GM21447 (cell line): ENCODE measurements at regions not wholly inside any gene's neighbourhood (a gene's known extent, or its start where the extent isn't known, plus 50 kb on each side); places are given as distances from the start of the nearest gene placed in this dataset.
"Not testable (repeated sequence)": the region's sequence is repeated elsewhere in the genome, so short reads cannot be mapped to it uniquely, and the experiment has no call there.

Experiments used
- ATAC-seq: cut with Tn5 transposase; IDR thresholded peaks from one replicate; pipeline ENCODE4 v1.9.1; 2021; ENCODE audit not compliant: unreplicated experiment

DNA sequence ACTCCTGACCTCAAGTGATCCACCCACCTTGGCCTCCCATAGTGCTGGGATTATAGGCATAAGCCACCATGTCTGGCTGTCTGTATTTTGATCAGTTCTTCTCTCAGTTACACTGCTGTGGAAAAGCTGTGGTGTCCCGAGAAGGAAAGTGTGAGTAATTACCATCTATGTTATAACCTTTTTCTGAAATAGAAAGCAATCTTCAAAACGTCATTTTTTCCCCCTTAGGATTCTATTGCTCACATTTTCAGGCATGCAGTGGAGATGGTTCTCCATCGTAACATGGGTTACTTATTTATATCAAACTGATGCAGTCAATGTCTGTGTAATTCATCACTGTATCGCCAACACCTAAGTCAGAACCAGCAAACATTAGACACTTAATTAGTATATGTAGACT is 103.5 kb upstream of the FAM3C start:
- ATAC-seq = no peak

DNA sequence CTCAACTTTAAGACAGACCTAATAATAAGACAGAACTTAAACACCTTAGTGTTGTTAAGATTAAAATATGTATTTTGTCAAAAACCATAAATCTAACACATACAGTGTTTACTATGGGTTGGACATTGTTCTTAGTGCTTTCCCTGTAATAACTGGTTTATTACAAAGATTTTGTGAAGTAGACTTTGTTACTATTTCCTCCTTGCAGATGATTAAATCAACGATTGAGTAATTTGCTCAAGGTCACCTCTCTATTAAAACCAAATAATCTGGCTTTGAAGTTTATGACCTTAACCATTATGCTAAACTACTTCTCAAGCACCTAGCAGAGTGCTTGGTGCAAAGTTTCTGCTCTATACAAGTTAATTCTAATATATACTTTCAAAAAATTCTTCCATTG is 102.7 kb upstream of the FAM3C start:
- ATAC-seq = no peak

DNA sequence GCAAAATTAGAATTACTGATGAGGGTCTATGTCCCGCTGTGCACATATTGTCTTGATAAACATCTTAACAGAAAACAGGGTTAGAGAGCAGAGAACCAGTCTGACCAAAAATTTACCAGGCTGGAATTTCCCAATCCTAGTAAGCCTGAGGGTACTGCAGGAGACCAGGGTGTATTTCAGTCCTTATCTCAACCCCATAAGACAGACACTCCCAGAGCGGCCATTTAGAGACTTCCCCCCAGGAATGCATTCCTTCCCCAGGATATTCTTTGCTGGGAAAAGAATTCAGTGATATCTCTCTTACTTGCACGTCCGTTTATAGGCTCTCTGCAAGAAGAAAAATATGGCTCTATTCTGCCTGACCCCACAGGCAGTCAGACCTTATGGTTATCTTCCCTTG is 101.4 kb upstream of the FAM3C start:
- not testable (repeated sequence) for ATAC-seq

DNA sequence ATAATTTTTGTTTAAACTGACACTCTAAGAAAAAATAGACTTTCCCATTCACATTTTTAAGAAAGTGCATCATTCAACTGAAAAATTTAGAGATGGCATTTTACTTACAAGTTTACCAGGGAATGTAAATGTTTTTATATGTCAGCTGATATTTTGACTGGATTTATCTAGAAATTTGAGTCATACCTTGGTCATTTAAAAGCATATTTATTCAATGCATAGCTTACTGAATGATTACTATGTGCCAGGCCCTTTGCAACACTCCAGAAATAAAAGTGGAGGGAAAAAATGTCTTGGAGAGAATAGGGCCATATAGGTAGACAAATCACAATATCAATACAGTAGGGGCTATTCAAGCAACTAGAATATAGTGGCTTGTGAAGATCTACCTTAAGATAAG is 98.4 kb upstream of the FAM3C start:
- no peak for ATAC-seq

DNA sequence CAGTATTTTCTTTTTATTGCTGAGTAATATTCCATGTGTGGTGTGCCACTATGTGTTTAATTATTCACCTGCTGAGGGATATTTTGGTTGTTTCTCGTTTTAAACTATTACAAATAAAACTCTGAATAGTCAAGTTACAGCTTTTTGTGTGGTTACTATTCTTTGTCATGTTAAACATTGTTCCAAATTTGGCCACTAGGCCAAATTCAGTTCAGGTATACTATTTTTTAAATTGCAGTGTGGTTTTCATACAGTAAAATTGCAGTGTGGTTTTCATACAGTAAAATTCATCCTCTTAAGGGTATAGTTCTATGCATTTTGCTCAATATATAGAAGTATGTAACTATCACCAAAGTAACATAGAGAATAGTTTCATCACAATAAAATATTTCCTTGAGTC is 97.4 kb upstream of the FAM3C start:
- no peak for ATAC-seq

DNA sequence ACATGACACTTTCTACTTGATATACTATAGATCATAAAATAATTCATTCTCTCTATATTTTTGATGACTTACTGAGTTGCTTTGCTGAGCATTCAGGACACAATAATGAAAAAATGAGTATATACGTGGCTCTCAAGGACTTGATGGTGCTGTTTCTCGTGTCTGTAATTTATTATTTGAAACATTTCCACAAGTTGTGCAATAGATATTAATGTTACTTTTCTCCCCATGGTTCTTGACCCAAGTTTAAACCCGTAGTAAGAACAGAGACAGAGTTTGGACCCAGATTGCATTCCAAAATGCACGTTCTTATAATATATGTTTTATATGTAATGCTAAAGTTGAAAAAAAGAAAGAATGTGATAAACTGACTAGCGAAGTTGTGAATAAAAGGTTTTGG is 94.2 kb upstream of the FAM3C start:
- ATAC-seq = no peak

DNA sequence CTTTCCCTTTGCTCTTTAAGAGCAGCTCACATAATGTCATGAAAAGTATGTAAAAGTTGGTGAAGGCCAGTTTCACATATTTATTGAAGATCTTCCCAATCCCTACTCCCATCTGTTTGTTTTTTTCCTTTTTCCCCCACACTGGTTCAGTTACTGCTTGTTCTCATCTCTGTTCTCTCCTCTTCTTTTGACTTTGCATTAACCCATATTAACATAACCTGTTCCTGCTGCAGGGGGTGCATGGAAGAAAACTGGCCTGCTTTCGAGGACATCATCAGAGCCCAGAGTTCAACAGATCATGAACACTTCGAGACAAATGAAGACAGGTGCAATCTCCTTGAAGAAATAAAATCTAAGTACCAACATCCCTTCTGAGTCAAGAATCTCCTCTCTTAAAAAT is 93.3 kb upstream of the FAM3C start:
- no peak for ATAC-seq

DNA sequence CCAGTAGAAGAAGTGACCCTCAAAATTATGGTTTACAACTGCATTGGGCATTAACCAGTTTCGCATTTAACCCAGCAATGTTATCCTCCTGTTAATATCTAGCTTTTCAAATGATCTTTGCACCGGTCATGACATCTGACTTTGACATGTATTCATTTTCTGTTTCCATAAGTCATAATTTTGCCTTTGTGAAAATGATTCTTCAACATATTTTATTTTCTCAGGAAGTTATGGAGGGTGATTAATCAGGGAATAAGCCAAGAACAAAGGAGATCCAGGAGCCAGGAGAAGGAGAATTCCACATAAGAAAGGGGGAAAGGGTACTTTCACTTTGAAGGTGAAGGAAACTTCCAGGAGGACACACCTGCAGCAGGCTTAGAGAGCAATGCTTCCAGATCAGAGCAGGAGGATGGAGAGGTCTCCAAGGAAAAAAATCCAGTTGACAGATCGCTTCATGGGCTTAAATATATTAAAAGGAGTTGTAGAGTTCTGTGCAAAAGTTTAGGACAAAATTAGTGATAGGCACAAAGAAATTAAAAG is 92.1 kb upstream of the FAM3C start:
- no peak for ATAC-seq

DNA sequence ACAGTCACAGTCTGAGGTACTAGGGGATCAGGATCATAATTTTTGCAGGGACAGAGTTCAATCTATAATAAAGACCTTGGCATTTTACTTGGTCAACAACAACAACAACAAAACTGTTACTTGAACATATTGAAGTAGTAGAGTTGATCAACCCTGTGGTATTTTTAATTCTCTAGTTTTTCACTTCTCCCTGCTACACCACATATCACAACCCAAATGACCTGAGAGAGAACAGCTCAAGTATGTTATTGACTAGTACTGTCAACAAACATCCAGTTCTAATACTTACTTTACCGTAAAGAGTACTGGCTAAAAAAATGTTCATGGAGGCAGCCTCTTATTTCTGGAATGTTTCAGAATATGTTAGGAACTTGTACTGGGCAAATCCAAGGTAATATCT is 90.5 kb upstream of the FAM3C start:
- no peak for ATAC-seq

DNA sequence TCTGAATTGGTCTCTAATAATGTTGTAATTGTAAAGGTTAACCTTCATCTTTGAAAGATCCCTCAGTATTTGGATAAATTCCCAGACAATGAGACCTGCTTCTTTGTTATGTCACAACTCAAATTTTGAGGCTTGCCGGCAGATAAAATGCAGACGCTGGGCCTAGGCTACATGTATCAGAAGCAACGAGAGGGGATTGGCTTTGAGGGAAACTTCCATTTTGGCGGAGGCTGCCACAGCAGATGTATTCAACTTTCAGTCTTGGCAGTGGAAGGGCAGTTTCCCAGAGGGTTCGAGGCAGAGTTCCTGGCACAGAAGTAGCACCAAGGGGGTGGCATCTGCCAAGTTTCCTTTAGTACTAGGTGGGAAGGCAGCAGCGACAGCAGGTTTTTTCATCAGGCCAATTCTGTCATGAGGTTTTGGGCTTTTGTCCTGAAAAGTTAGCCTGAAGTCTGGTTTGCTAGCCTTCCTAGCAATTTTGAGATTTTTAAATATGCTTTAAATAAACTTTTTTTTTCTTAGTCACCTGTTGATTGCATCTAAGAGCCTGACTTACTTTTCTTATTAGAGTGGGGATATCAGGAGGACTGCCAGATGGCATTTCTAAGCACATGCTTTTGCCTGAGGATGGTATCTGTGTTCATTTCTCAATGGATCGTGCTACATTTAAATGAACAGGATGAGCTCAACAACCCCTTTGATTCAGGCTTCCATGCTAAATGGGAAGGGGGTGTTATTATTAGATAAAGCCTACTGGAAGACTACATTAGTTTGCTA is 89.5 kb upstream of the FAM3C start:
- no peak for ATAC-seq

DNA sequence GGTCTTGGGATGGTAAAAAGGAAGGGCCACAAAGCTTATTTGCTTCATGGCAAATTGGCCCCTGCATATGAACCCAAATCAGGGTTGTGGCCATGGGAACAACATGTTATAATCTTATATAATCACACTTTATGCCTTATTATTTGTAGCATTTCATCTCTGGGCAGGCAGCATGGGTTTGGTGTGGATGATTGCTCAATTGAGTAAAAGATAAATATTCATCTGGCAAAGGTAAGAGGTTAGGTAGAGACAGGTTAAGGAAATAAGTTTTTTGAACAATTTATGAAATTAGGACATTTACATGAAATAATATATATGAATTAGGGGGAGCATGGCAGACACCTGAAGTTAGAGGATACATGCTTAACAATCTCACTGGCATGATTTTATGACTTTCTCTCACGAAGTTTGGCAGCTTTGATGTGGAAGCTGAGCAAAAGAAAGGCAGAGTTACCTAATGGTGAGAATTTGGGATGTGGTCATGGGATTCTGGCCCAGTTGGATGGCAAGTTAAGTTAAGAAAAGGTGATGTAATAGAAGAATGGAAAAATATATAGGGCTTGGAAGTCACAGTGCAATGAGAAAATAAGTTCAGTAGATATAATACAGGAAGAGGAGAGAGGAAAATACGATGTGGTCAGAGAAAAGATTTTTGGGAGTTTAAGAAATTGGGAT is 88.1 kb upstream of the FAM3C start:
- no peak for ATAC-seq

DNA sequence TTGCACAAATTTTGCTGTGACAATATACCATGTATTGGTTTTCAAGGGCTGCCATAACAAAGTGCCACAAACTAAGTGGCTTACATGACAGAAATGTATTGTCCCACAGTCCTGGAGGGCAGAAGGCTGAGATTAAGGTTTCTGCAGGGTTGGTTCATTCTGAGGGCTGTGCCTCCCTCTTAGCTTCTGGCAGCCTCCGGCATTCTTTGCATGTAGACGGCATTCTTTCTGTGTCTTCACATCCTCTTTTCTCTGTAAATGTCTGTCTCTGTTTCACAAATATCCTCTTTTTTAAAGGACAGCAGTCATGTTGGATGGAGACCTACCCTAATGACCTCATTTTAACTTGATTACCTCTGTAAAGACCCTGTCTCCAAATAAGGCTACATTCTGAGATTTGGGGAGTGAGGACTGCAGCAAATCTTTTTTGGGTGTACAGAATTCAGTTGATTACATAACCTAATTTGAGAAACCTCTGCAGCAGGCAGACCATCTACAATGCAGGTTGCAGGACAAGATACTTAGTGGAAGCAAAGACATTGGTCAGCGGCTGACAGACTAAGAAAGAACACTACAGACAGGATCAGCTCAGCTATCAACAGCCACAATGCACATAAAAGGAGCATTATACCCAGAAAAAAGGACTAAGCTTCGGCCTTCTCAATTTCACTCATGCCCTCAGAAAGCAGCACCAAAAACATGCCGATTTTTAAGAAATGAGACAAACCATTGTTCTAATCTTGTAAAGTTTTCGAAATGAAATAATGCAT is 84.6 kb upstream of the FAM3C start:
- ATAC-seq = no peak

DNA sequence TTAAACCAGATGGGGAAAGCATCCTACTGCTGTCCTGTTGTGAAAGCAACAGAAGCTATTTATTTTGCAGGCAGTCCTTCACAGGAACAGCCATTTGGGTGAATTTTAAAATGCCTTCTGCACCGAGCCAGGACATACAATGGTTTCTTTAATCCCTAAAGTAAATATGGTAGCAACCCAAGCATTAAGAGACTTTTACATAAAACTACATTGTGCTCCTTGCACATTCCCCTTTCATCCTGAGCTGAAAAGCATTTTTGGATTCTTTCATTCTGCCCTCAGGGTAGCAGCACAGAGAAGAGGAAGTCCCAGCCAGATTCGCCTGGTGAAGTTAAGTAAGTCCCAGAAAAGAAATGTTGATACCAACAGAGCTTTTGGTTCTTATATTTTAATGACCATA is 84.0 kb upstream of the FAM3C start:
- no peak for ATAC-seq

DNA sequence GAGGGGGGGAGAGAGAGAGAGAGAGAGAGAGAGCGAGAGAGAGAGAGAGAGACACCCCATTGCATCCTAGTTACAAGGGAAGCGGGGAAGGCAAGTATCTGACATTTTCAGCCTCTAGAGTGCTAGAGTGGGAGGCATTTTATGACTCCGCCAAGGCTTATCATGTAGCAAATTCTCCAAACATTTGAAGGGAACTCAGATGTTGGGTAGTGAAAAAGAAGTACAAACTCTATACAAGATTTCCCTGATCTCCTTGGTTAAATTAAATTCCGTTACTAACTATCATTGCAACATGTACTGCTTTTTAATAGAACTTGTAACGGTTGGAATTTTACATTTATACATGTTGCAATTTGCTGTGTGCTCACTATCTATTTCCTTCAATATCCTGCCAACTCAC is 83.4 kb upstream of the FAM3C start:
- ATAC-seq = no peak

DNA sequence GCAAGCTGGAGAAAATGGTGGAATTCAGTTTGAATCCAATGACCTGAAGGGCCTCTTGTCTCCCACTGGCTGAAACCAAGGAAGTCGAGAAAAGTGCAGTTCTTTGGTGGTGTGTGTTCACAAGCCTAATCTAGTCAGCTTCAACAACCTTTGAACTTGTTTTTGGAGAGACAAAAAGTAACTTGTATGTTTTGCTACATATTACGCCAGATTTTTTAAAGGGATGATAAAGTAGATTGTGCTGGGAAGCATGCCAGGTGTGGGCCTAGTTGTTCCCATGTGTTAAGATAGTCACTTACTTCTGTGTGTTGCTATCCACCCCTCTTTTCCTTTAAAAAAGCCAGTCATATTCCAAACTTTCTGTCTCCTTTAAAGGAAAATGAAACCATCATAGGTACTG is 79.7 kb upstream of the FAM3C start:
- no peak for ATAC-seq

DNA sequence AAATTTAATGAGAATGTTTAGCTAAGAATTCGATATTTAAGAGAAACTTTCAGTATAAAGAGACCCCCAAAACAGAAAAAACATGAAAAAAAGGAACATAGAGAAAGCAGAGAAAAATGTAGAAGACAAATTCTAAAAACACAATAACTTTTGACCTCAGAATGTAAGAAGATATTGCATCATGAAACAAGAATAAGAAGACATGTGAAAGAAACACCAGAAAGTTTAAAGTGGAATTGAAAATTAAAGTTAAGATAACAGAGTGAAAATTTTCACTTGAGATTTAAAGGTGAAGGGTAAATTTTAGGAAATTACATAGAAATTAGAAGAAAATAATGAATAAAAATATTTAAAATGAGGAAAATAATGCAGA is 78.2 kb upstream of the FAM3C start:
- ATAC-seq = no peak

DNA sequence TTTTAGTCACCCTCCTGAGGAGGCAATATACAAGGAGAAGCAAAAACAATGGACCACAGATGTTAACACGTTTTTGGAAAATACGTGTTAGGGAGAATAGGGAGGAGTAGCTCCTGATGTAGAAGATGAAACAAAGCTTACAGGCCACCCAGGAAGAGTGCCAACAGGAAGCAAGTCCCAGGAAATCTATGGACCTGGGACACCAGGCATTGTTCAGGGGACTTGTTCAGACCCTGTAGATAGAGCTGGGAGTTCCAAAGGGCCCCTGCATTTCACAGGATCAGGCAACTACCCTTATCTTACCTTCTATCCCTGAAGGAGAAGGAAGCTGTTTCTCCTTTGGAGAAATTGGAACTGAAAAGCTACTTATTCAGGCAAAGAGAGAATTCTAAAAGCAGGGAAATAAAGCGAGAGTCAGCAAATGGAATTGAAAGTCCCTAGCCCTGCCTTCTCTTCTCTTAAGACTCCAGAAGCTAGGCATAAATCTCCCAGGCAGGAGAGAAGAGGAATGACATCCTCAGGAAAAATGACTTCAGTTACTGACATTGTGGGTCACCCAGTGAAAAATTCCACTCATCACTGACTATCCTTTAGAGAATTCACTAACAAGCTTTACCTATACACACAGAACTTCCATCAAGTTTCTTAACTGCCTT is 77.7 kb upstream of the FAM3C start:
- ATAC-seq = no peak

DNA sequence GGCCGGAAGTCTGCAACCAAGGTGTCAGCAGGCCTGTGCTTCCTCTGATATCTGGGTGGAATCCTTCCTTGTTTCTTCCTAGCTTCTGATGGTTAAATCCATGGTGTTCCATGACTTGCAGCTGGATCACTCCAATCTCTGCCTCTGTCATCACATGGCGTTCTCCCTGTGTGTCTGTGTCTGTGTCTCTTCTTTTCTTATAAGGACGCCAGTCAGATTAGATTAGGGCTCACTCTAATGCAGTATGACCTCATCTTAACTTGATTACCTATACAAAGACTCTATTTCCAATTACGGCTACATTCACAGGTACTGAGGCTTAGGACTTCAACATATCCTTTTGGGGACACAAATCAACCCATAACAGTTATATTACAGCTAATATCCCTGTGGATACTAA is 70.3 kb upstream of the FAM3C start:
- ATAC-seq = no peak

DNA sequence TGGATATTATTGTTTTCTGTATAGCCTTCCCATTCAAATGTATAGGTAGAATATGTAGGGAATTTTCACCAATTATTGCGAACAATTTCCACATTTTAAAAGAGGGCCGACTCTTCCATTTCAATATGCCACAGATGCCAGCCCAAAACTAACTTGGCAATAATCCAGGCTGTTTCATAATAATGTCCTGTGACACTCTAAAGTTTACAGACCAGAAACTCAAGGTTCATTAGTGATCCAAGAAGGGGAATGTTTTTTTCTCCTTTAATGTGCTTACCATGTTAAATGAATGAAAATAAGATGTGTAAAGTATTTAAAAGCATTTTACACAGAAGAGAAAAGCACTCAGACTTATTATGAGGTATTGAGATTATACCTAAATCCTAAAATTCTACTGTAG is 63.0 kb upstream of the FAM3C start:
- no peak for ATAC-seq

DNA sequence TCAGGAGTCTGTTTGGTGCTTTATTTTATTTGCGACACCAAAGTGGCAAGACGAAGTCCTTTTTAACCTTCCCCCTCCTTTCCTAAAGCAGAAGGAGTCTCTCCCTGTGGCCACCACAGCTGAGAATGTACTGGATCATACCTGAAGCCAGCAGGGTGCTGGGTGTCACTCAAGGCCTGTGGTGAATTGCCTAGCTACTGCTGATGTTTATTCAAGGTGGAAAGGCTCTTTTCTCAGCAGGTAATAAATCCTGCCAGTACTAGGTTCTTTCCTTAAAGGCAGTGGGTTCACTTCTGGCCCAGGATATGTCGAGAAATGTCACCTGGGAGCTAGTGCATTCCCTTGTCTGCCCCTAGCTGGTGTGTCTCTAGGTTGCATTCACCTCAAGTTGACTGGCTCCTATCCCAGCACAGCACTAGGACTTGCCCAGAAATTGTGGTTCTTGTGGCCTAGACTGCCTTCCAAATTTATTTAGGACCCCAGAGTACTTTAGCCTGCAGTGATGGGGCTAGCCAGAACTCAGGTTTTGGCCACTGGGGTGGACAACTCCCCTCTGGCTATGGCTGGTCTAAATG is 60.8 kb upstream of the FAM3C start:
- no peak for ATAC-seq

DNA sequence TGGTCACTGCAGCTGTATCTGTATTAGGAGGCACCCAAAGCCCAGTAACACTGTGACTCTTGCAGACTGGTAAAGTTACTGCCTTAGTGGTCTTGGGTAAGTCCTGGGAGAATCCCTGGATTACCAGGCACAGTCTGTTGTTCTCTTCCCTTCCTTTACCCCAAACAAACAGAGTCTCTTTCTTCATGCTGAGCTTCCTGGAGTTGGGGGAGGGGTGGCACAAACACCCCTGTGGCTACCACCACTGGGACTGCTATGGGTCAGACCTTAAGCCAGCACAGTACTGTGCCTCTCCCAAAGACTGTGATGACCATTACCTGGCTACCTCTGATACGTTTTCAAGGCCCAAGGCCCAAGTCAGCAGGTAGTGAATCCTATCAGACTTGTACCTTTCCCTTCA is 59.9 kb upstream of the FAM3C start:
- ATAC-seq = no peak
